ENCODE measurements at regions not wholly inside any gene's neighbourhood (a gene's known extent, or its start where the extent isn't known, plus 50 kb on each side); places are given as distances from the start of the nearest gene placed in this dataset.

DNA sequence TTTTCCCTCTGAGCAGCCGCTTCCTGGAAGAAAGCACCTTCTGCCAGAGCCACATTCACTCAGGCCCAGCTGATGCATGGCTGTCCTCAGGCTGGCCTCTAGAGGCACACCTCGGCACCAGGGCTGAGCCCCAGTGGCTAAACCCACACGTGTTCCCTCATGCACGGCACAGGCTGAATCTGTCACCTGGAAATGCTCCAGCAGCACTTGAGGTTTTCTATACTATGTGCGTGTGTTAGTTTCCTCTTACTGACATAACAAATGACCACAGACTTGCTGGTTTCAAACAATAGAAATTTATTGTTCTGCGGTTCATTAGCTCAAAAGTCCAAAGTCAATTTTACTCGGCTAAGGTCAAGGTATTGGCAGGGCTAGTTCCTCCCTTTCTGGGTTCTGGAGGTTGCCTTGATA lies 141.4 kb downstream of the LRRC70 start:
- TF ChIP-seq, protein P1, sequence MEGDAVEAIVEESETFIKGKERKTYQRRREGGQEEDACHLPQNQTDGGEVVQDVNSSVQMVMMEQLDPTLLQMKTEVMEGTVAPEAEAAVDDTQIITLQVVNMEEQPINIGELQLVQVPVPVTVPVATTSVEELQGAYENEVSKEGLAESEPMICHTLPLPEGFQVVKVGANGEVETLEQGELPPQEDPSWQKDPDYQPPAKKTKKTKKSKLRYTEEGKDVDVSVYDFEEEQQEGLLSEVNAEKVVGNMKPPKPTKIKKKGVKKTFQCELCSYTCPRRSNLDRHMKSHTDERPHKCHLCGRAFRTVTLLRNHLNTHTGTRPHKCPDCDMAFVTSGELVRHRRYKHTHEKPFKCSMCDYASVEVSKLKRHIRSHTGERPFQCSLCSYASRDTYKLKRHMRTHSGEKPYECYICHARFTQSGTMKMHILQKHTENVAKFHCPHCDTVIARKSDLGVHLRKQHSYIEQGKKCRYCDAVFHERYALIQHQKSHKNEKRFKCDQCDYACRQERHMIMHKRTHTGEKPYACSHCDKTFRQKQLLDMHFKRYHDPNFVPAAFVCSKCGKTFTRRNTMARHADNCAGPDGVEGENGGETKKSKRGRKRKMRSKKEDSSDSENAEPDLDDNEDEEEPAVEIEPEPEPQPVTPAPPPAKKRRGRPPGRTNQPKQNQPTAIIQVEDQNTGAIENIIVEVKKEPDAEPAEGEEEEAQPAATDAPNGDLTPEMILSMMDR (IDR thresholded peaks at IDR 0.05; ENCODE audit: low read depth, low read length), result peak; percentile 18
- TF ChIP-seq POLR2A (IDR thresholded peaks at IDR 0.05; ENCODE audit: extremely low read depth, insufficient read length), result no peak
